HCT116 (cell line): ENCODE measurements at regions not wholly inside any gene's neighbourhood (a gene's known extent, or its start where the extent isn't known, plus 50 kb on each side); places are given as distances from the start of the nearest gene placed in this dataset.

Source experiments
- ATAC-seq: fragments of 200-7000 bp; cut with Tn5 transposase; 2 replicates; pipeline ENCODE4 v1.9.1; 2020; ENCODE audit warnings: mild to moderate bottlenecking, moderate library complexity
- BruUV-seq: library from RNA; stranded (reverse); fragments of 400-500 nt; replicated peaks from 2 replicates; lab custom pipeline; 2021; lab: Mats Ljungman, UMichigan
- CTCF ChIA-PET: fragments of 300-600 bp; sonication (Branson Sonifier 250); formaldehyde crosslinking; loops from one replicate; lab custom pipeline; 2021; ENCODE audit warnings: antibody characterized with exemption; lab: Charles Lee
- POLR2A ChIA-PET: fragments of 300-600, 350-600 bp; sonication (Branson Sonifier 250); formaldehyde crosslinking; loops from one replicate; lab custom pipeline; 2021; ENCODE audit warnings: antibody characterized with exemption; lab: Charles Lee
- RAD21 ChIA-PET, 2 experiments: fragments of 300-600 bp; sonication (Branson Sonifier 250); formaldehyde crosslinking; loops; one replicate each; lab custom pipeline; 2023; ENCODE audit warnings: low total read pairs in 2 of 2; ENCODE audit not compliant: uncharacterized antibody in 2 of 2, unreplicated experiment in 2 of 2, low non-redundant PET in 1 of 2; lab: Charles Lee
- DNase-seq: peaks from one replicate; pipeline ENCODE4 v3.0.0-alpha.2; 2010; ENCODE audit warnings: low read depth, low spot score
- H2AFZ ChIP-seq: fragments of 200-600 bp; shearing (Covaris generic), sonication (generic); 2 replicates; pipeline ENCODE4 v1.6.1; 2017; ENCODE audit warnings: low read depth, mixed run types, mixed read lengths, antibody characterized with exemption, low read length; ENCODE audit not compliant: poor library complexity, severe bottlenecking
- H3K27ac ChIP-seq: 2 replicates; pipeline ENCODE4 v1.5.1; 2012; ENCODE audit warnings: low read depth, low read length
- H3K27me3 ChIP-seq: fragments of 200-600 bp; sonication (generic); 2 replicates; pipeline ENCODE4 v1.6.1; 2016; ENCODE audit warnings: mixed run types, low read length, mixed read lengths; ENCODE audit not compliant: insufficient read depth
- H3K36me3 ChIP-seq, 2 experiments: fragments of 200-500 bp in 1 of 2; fragments of 200-600 bp in 1 of 2; sonication (Bioruptor generic) in 1 of 2; sonication (generic) in 1 of 2; 2 replicates each; pipeline versions ENCODE4 v1.5.1 to v1.6.1; 2014 to 2016; ENCODE audit warnings: low read length in 2 of 2, inconsistent platforms in 1 of 2, mixed read lengths in 1 of 2, mixed run types in 1 of 2; ENCODE audit not compliant: insufficient read depth in 2 of 2, control insufficient read depth in 1 of 2
- H3K4me1 ChIP-seq, 2 experiments: fragments of 200-600 bp in 1 of 2; sonication (generic) in 1 of 2; 2 replicates each; pipeline versions ENCODE4 v1.5.1 to v1.6.1; 2012 to 2017; ENCODE audit warnings: low read length in 2 of 2, inconsistent platforms in 1 of 2, mild to moderate bottlenecking in 1 of 2, mixed read lengths in 1 of 2, mixed run types in 1 of 2, moderate library complexity in 1 of 2; ENCODE audit not compliant: insufficient read depth in 2 of 2, control insufficient read depth in 1 of 2
- H3K4me2 ChIP-seq: fragments of 200-600 bp; sonication (generic); 2 replicates; pipeline ENCODE4 v1.6.1; 2017; ENCODE audit warnings: mixed run types, low read length, mixed read lengths
- H3K4me3 ChIP-seq, 2 experiments: fragments of 200-600 bp in 1 of 2; sonication (generic) in 1 of 2; replicated peaks in 1 of 2; 2 replicates each; pipeline ENCODE4 v1.5.1; 2011 to 2016; ENCODE audit warnings: low read length in 2 of 2, control low read depth in 1 of 2, low read depth in 1 of 2, mild to moderate bottlenecking in 1 of 2, mixed read lengths in 1 of 2, mixed run types in 1 of 2
- H3K79me2 ChIP-seq: fragments of 200-600 bp; sonication (generic); 2 replicates; pipeline ENCODE4 v1.6.1; 2017; ENCODE audit warnings: mild to moderate bottlenecking, mixed run types, low read length, moderate library complexity, mixed read lengths; ENCODE audit not compliant: insufficient read depth
- H3K9ac ChIP-seq: fragments of 200-600 bp; sonication (generic); 2 replicates; pipeline ENCODE4 v1.6.1; 2016; ENCODE audit warnings: low read length, mixed read lengths
- H3K9me2 ChIP-seq: fragments of 200-600 bp; sonication (generic), shearing (Covaris generic); 2 replicates; pipeline ENCODE4 v1.6.1; 2017; ENCODE audit warnings: mixed run types, mild to moderate bottlenecking, moderate library complexity; ENCODE audit not compliant: insufficient read depth
- H3K9me3 ChIP-seq, 2 experiments: fragments of 200-500 bp in 1 of 2; fragments of 200-600 bp in 1 of 2; sonication (Bioruptor generic) in 1 of 2; sonication (generic) in 1 of 2; 2 replicates each; pipeline ENCODE4 v1.6.1; 2014 to 2017; ENCODE audit warnings: low read length in 2 of 2, mixed read lengths in 2 of 2, inconsistent platforms in 1 of 2, low read depth in 1 of 2, mild to moderate bottlenecking in 1 of 2, mixed run types in 1 of 2, moderate library complexity in 1 of 2; ENCODE audit not compliant: control insufficient read depth in 1 of 2, insufficient read depth in 1 of 2
- H4K20me1 ChIP-seq: fragments of 200-600 bp; sonication (generic), shearing (Covaris generic); 2 replicates; pipeline ENCODE4 v1.6.1; 2017; ENCODE audit warnings: mixed run types, mild to moderate bottlenecking, moderate library complexity; ENCODE audit not compliant: insufficient read depth
- ATF3 ChIP-seq: IDR thresholded peaks from 2 replicates; pipeline ENCODE4 v1.6.1; 2012
- CBX3 ChIP-seq: IDR thresholded peaks from 2 replicates; pipeline ENCODE4 v1.6.1; 2012; ENCODE audit warnings: low read depth
- CEBPB ChIP-seq: IDR thresholded peaks from 2 replicates; pipeline ENCODE4 v1.6.1; 2012; ENCODE audit warnings: low read depth
- CTCF ChIP-seq, 3 experiments: fragments of 200-600 bp in 1 of 3; sonication (generic) in 1 of 3; IDR thresholded peaks in 2 of 3; conservative IDR thresholded peaks in 1 of 3; 2 replicates each; pipeline ENCODE4 v1.5.1; 2012 to 2017; ENCODE audit warnings: low read depth in 2 of 3, low read length in 2 of 3, antibody characterized with exemption in 1 of 3, borderline replicate concordance in 1 of 3, control low read depth in 1 of 3, mild to moderate bottlenecking in 1 of 3, mixed read lengths in 1 of 3, mixed run types in 1 of 3, moderate library complexity in 1 of 3; ENCODE audit not compliant: insufficient read depth in 1 of 3
- ZFX ChIP-seq: fragments of 450-650 bp; IDR thresholded peaks from 2 replicates; pipeline ENCODE4 v1.6.1; 2017
- ZNF274 ChIP-seq: fragments of 200-500 bp; sonication (Bioruptor generic); IDR thresholded peaks from 2 replicates; pipeline ENCODE4 v1.6.1; 2014; ENCODE audit warnings: mild to moderate bottlenecking, low read depth, low read length, inconsistent platforms
- intact Hi-C: fragments of 100-400 bp; cut with micrococcal nuclease; formaldehyde crosslinking; loops from 2 replicates; pipeline ENCODE4 v1.10.0; 2022

GRCh38 chr17:28267720-28268609 is 51.0 kb upstream of the TMEM97 start:
- H3K4me1 ChIP-seq = no peaks in the 10 kb centered on the region; a peak in 1 of 4 replicates
- peaks cover 0 to 10% of the 10 kb centered on the region in 2 experiments; a peak in 1 of 4 replicates for H3K9me3 ChIP-seq
- ATAC-seq (no peak), DNase-seq (no peak)
- no peaks in the 10 kb centered on the region for H3K27me3 ChIP-seq
- TF ChIP-seq ATF3 (no peak), ZFX (no peak), ZNF274 (no peak), CTCF (IDR thresholded peaks at IDR 0.05 in 2 of 3, conservative IDR thresholded peaks at IDR 0.05 in 1 of 3; ENCODE audit: borderline replicate concordance in 1 of 3, insufficient read depth in 1 of 3, low read depth in 2 of 3, low read length in 2 of 3) (no peak), CBX3 (no peak), CEBPB (no peak)
- intact Hi-C loops = no loop called here
- H2AFZ ChIP-seq = no peak overlapping the region
- no peak overlapping the region for H3K9ac ChIP-seq
- ChIA-PET RAD21 (no interaction called here), POLR2A (no interaction called here), CTCF (interaction anchor here (1.5 kb wide), 1 partner anchor 16 kb away, joined by 3 read pairs; no protein-coding TSS in a partner anchor)
- no peak overlapping the region for H3K4me3 ChIP-seq
- H3K9me2 ChIP-seq = no peaks in the 10 kb centered on the region
- no peak overlapping the region for H3K4me2 ChIP-seq
- no TSS peak for BruUV-seq
- no peaks in the 10 kb centered on the region for H3K79me2 ChIP-seq
- no peaks in the 10 kb centered on the region for H3K36me3 ChIP-seq
- no peak overlapping the region for H3K27ac ChIP-seq
- no peaks in the 10 kb centered on the region for H4K20me1 ChIP-seq
